Suprapubic skin (tissue), 4 donors: ENCODE measurements at regions not wholly inside any gene's neighbourhood (a gene's known extent, or its start where the extent isn't known, plus 50 kb on each side); places are given as distances from the start of the nearest gene placed in this dataset.

Experiments used
- DNase-seq, 2 donors: peaks; one replicate each; pipeline ENCODE4 v3.0.0-alpha.2; 2019; ENCODE audit warnings: low spot score in 2 of 2
- H3K27ac ChIP-seq: fragments of 200-600 bp; sonication (generic); one replicate; pipeline ENCODE4 v1.5.1; 2019
- H3K27me3 ChIP-seq: fragments of 200-600 bp; sonication (generic); one replicate; pipeline ENCODE4 v1.5.1; 2019
- H3K36me3 ChIP-seq: fragments of 200-600 bp; sonication (generic); one replicate; pipeline ENCODE4 v1.5.1; 2019
- H3K4me1 ChIP-seq: fragments of 200-600 bp; sonication (generic); one replicate; pipeline ENCODE4 v1.5.1; 2019
- H3K4me3 ChIP-seq: fragments of 200-600 bp; sonication (generic); one replicate; pipeline ENCODE4 v1.5.1; 2019; ENCODE audit warnings: mild to moderate bottlenecking
- H3K9me3 ChIP-seq: fragments of 200-600 bp; sonication (generic); one replicate; pipeline ENCODE4 v1.5.1; 2019
- CTCF ChIP-seq, 2 donors: fragments of 200-600 bp in 1 of 2; fragments of 450-650 bp in 1 of 2; sonication (generic) in 1 of 2; IDR thresholded peaks; one replicate each; pipeline ENCODE4 v1.5.1; 2016 to 2019; ENCODE audit warnings: antibody characterized with exemption in 2 of 2, mild to moderate bottlenecking in 1 of 2, moderate library complexity in 1 of 2
- EP300 ChIP-seq: sonication (generic); formaldehyde crosslinking; IDR thresholded peaks from one replicate; pipeline ENCODE4 v1.6.1; 2017; ENCODE audit warnings: antibody characterized with exemption
- POLR2A ChIP-seq, 2 donors: fragments of 450-650 bp; IDR thresholded peaks; one replicate each; pipeline ENCODE4 v1.6.1; 2017; ENCODE audit warnings: antibody characterized with exemption in 2 of 2, mild to moderate bottlenecking in 2 of 2, moderate library complexity in 2 of 2
- POLR2AphosphoS5 ChIP-seq, 3 donors: sonication (generic); formaldehyde crosslinking; IDR thresholded peaks; one replicate each; pipeline ENCODE4 v1.6.1; 2017; ENCODE audit warnings: antibody characterized with exemption in 3 of 3
- whole genome bisulfite sequencing: methylation state at CpG from one replicate; pipeline ENCODE4 v1.1.5; 2018; 5-methylcytosine and 5-hydroxymethylcytosine counted together

- H3K4me3 ChIP-seq: no peak overlapping the region
- 75% methylated on average over 4 of the region's 4 CpGs for WGBS
- H3K27ac ChIP-seq: no peak overlapping the region
- TF ChIP-seq EP300 (no peak), POLR2AphosphoS5 (IDR thresholded peaks at IDR 0.05) (no peak), POLR2A (IDR thresholded peaks at IDR 0.05) (no peak), CTCF (IDR thresholded peaks at IDR 0.05) (no peak)
- no peaks in the 10 kb centered on the region for H3K9me3 ChIP-seq
- H3K4me1 ChIP-seq: peaks cover 33% of the 10 kb centered on the region
- no peaks in the 10 kb centered on the region for H3K36me3 ChIP-seq
- no peaks in the 10 kb centered on the region for H3K27me3 ChIP-seq
- no peak for DNase-seq
Observed at GRCh38 chr5:67306965-67307607, 110.5 kb upstream of the CD180 start.

- Histone ChIP-seq H3K9me3 (no peaks in the 10 kb centered on the region), H3K36me3 (no peaks in the 10 kb centered on the region), H3K4me3 (no peak overlapping the region), H3K27ac (peak overlapping the region; percentile 73), H3K4me1 (peaks cover 43% of the 10 kb centered on the region), H3K27me3 (no peaks in the 10 kb centered on the region)
- WGBS: 82% methylated on average over 9 of the region's 9 CpGs
- TF ChIP-seq EP300: no peak
- TF ChIP-seq CTCF (IDR thresholded peaks at IDR 0.05): no peak
- no peak for TF ChIP-seq POLR2AphosphoS5 (IDR thresholded peaks at IDR 0.05)
- no peak for TF ChIP-seq POLR2A (IDR thresholded peaks at IDR 0.05)
- no peak for DNase-seq
Observed at GRCh38 chr5:67305913-67306710, 109.5 kb upstream of the CD180 start.

GRCh38 chr5:67305401-67305800 lies 108.8 kb upstream of the CD180 start:
- Histone ChIP-seq H3K27me3 (no peaks in the 10 kb centered on the region), H3K27ac (peak overlapping the region; percentile 73), H3K36me3 (no peaks in the 10 kb centered on the region), H3K4me3 (no peak overlapping the region), H3K9me3 (no peaks in the 10 kb centered on the region), H3K4me1 (peaks cover 50% of the 10 kb centered on the region)
- 100% methylated on average over 1 of the region's 1 CpG for WGBS
- no peak for DNase-seq
- TF ChIP-seq CTCF (IDR thresholded peaks at IDR 0.05) (no peak), POLR2A (IDR thresholded peaks at IDR 0.05) (no peak), POLR2AphosphoS5 (IDR thresholded peaks at IDR 0.05) (no peak)

GRCh38 chr5:67303356-67303755 lies 106.8 kb upstream of the CD180 start:
- H3K27ac ChIP-seq: no peak overlapping the region
- H3K36me3 ChIP-seq: no peaks in the 10 kb centered on the region
- H3K4me1 ChIP-seq: peaks cover 61% of the 10 kb centered on the region
- DNase-seq: no peak
- 68% methylated on average over 3 of the region's 3 CpGs for WGBS
- no peaks in the 10 kb centered on the region for H3K27me3 ChIP-seq
- no peak overlapping the region for H3K4me3 ChIP-seq
- H3K9me3 ChIP-seq: no peaks in the 10 kb centered on the region
- TF ChIP-seq CTCF (IDR thresholded peaks at IDR 0.05) (no peak), POLR2A (IDR thresholded peaks at IDR 0.05) (no peak), POLR2AphosphoS5 (IDR thresholded peaks at IDR 0.05) (no peak), EP300 (no peak)

- no peaks in the 10 kb centered on the region for H3K36me3 ChIP-seq
- no peak overlapping the region for H3K4me3 ChIP-seq
- TF ChIP-seq CTCF (IDR thresholded peaks at IDR 0.05) (no peak), POLR2A (IDR thresholded peaks at IDR 0.05) (no peak), POLR2AphosphoS5 (IDR thresholded peaks at IDR 0.05) (peak; percentile 11 to 87 (median 27))
- peak; percentile 86 to 90 for DNase-seq
- peaks cover 58% of the 10 kb centered on the region for H3K4me1 ChIP-seq
- 17% methylated on average over 8 of the region's 8 CpGs for WGBS
- H3K27ac ChIP-seq: peak overlapping the region; percentile 72
- no peaks in the 10 kb centered on the region for H3K27me3 ChIP-seq
- H3K9me3 ChIP-seq: no peaks in the 10 kb centered on the region
Observed at GRCh38 chr5:67301285-67301903, 104.8 kb upstream of the CD180 start.
